ENCODE measurements at regions not wholly inside any gene's neighbourhood (a gene's known extent, or its start where the extent isn't known, plus 50 kb on each side); places are given as distances from the start of the nearest gene placed in this dataset.

DNA sequence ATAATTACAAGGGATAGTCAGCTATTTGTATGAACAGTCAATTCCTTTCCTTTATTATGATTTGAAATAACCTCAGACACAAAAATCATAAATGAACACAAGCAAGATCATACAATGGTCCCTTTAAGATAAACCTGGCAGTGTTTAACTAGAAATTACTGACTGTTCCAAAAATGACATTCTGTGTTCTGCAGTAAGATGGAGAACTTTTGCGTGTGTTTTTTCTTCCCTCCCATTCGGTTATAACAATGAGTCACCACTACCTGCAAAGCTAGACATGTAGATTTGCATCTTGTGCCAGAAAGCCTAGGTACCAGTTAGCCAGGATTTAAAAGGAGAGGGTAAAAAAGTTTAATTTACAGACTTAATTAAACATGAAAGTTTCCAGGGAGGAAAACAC, 248.2 kb upstream of the ADAMTS9 start:
- intact Hi-C loops (cut with micrococcal nuclease): no loop called here
- Mint-ChIP-seq H3K27ac (no peak overlapping the region), H3K27me3 (no peaks in the 10 kb centered on the region), H3K36me3 (ENCODE audit: low read depth) (no peaks in the 10 kb centered on the region), H3K4me1 (no peaks in the 10 kb centered on the region), H3K9me3 (peaks cover 10% of the 10 kb centered on the region), H3K4me3 (no peak overlapping the region)
- ATAC-seq (ENCODE audit: low read depth) (no peak), DNase-seq (no peak)
- ChIA-PET POLR2A (no interaction called here), CTCF (no interaction called here)
- TF ChIP-seq, protein P1, sequence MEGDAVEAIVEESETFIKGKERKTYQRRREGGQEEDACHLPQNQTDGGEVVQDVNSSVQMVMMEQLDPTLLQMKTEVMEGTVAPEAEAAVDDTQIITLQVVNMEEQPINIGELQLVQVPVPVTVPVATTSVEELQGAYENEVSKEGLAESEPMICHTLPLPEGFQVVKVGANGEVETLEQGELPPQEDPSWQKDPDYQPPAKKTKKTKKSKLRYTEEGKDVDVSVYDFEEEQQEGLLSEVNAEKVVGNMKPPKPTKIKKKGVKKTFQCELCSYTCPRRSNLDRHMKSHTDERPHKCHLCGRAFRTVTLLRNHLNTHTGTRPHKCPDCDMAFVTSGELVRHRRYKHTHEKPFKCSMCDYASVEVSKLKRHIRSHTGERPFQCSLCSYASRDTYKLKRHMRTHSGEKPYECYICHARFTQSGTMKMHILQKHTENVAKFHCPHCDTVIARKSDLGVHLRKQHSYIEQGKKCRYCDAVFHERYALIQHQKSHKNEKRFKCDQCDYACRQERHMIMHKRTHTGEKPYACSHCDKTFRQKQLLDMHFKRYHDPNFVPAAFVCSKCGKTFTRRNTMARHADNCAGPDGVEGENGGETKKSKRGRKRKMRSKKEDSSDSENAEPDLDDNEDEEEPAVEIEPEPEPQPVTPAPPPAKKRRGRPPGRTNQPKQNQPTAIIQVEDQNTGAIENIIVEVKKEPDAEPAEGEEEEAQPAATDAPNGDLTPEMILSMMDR (IDR thresholded peaks at IDR 0.05): no peak

DNA sequence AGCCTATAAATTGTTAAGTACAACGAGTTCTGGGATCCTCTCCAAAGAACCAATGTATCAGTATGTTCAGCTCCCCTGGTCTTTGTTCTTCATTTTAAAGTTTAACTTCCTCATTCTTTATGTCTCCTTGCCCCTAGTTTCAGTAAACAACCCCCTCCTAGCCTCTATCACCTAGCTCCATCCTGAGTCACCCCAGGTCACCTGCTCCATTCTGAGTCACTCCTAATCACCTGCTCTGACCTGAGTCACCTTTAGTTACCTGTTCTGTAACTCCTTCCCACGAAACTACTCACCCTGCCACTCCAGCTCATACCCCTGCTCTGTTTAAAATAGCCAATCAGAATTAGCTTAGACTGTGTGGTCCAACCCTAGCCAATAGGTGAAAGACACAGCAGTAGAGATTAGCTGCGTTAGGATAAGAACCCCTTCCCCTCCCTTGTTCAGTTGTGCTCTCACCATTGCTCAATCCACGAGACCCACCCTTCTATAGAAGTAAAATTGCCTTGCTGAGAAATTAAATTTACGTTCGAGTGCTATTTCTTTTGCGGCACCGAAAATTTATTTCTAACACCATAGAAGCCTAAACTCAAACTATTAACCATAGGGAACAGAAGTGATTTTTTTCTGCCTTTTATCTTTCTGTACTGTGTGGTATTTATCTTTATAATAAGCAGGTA, 245.0 kb upstream of the ADAMTS9 start:
- intact Hi-C loops (cut with micrococcal nuclease): no loop called here
- TF ChIP-seq, protein P1 (IDR thresholded peaks at IDR 0.05): no peak
- Mint-ChIP-seq H3K27me3 (no peaks in the 10 kb centered on the region), H3K4me1 (no peaks in the 10 kb centered on the region), H3K9me3 (peaks cover 9% of the 10 kb centered on the region), H3K36me3 (ENCODE audit: low read depth) (no peaks in the 10 kb centered on the region), H3K4me3 (no peak overlapping the region), H3K27ac (no peak overlapping the region)
- ChIA-PET POLR2A (no interaction called here), CTCF (no interaction called here)
- no peak for DNase-seq
- ATAC-seq (ENCODE audit: low read depth): no peak

DNA sequence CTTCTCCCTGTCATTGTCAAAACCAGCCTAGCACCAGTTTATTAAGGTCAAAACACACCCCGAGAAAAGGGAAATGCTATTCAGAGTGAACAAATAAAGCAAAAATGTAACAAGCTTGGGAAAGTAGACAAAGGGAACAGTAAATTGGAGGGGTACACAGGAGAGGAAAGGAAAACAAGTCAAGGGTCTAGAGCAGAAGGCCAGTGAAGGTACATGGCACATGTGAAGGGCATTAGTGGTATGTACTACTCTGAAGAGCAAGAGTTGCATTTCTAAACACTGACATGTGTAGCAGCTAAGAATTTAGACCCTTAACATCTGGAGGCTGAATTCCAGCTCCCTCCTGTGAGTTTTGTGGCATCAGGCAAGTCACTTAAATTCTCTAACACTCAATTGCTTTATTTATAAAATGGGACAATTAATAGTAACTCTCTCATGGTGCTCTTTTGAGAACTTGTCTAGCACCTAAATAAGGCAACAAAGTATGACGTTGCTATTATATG, 244.3 kb upstream of the ADAMTS9 start:
- DNase-seq: no peak
- Mint-ChIP-seq H3K27me3 (no peaks in the 10 kb centered on the region), H3K36me3 (ENCODE audit: low read depth) (no peaks in the 10 kb centered on the region), H3K4me1 (no peaks in the 10 kb centered on the region), H3K27ac (no peak overlapping the region), H3K9me3 (peaks cover 9% of the 10 kb centered on the region), H3K4me3 (no peak overlapping the region)
- TF ChIP-seq, protein P1 (IDR thresholded peaks at IDR 0.05): no peak
- POLR2A ChIA-PET: no interaction called here
- ATAC-seq (ENCODE audit: low read depth): no peak
- CTCF ChIA-PET: no interaction called here
- intact Hi-C loops (cut with micrococcal nuclease): no loop called here

DNA sequence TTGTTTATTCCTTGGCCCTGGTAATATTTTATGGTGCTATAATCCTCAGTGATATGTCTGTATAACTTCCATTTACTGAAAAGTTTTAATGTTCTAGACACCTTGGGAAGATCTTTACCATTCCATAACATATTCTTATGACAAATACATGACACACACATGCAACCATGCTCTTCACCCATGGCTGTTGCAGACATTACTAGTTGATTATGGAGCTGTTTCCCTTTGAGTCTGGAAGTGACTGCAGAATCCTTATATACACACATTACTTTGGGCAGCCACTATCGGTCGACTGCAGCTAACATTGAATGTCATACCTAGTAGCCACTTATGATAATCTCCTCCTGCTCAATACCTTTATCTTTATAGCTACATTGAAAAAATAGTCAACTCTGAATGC, 243.1 kb upstream of the ADAMTS9 start:
- CTCF ChIA-PET: no interaction called here
- H3K4me1 Mint-ChIP-seq: no peaks in the 10 kb centered on the region
- no peaks in the 10 kb centered on the region for H3K27me3 Mint-ChIP-seq
- intact Hi-C loops (cut with micrococcal nuclease): no loop called here
- ATAC-seq (ENCODE audit: low read depth): no peak
- POLR2A ChIA-PET: no interaction called here
- no peak overlapping the region for H3K4me3 Mint-ChIP-seq
- peaks cover 9% of the 10 kb centered on the region for H3K9me3 Mint-ChIP-seq
- no peak for DNase-seq
- no peaks in the 10 kb centered on the region for H3K36me3 Mint-ChIP-seq (ENCODE audit: low read depth)
- H3K27ac Mint-ChIP-seq: no peak overlapping the region
- TF ChIP-seq, protein P1 (IDR thresholded peaks at IDR 0.05): no peak

DNA sequence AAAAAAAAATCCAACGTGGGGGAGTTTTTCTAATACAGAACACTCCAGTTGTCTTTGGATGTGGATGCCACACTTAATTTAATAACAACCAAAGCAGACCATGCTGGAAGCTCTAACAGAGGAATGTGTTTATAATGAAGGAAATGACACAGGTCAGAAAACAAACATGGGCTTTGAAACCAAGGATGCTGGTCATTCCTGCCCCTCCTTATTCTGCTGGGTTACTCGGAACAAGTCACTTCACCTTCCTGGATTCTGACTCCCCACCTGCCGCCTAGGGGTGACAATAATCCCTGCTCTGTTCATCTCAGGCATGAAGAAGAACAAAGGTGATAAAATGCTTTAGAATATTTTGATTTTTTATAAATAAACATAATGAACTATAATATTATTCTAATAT, 240.9 kb upstream of the ADAMTS9 start:
- H3K4me1 Mint-ChIP-seq: no peaks in the 10 kb centered on the region
- peaks cover 9% of the 10 kb centered on the region for H3K9me3 Mint-ChIP-seq
- ChIA-PET CTCF (no interaction called here), POLR2A (no interaction called here)
- H3K27me3 Mint-ChIP-seq: no peaks in the 10 kb centered on the region
- intact Hi-C loops (cut with micrococcal nuclease): no loop called here
- no peak overlapping the region for H3K4me3 Mint-ChIP-seq
- no peak overlapping the region for H3K27ac Mint-ChIP-seq
- no peaks in the 10 kb centered on the region for H3K36me3 Mint-ChIP-seq (ENCODE audit: low read depth)
- ATAC-seq (ENCODE audit: low read depth): no peak
- no peak for DNase-seq
- TF ChIP-seq, protein P1 (IDR thresholded peaks at IDR 0.05): no peak
